SIG-M5 treated with dmso at 0.1 percent for 504 hours (cell line): ENCODE measurements at regions not wholly inside any gene's neighbourhood (a gene's known extent, or its start where the extent isn't known, plus 50 kb on each side); places are given as distances from the start of the nearest gene placed in this dataset.
"Not testable (repeated sequence)": the region's sequence is repeated elsewhere in the genome, so short reads cannot be mapped to it uniquely, and the experiment has no call there.

Experiments
- DNase-seq: peaks from one replicate; lab custom pipeline; 2025; ENCODE audit not compliant: unreplicated experiment; lab: John Stamatoyannopoulos, UW

DNA sequence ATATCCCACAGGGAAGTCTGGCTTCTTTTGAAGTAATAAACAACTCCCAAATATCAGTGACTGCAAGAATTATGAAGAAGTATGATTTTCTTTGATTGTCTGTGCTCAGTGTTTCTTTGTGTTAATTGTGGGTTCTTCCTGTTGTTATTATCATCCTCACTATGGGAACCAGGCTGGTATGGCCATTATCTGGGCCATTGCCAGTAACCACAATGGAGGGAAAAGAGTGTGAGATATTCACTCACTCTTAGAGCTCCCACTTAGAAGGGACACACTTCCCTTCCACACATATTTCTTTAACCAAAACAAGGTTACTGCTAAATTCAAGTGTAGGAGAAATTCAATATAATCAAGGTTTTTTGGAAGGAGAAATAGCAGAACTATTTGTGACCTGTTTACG lies 503.7 kb downstream of the SLC6A15 start:
- no peak for DNase-seq

DNA sequence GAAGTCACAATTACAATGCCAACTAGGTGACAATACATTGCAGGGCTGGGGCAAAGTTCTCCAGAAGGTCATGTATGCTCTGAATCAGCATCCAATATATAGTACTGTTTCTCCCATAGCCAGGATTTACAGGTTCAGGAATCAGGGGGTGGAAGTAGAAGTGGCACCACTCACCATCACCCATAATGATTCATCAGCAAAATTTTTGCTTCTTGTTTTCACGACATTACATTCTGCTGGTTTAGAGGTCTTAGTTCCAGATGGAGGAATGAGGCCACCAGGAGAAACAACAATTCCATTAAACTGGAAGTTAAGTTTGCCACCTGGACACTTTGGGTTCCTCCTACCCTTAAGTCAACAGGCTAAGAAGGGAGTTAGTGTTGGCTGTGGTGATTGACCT lies 505.9 kb downstream of the SLC6A15 start:
- DNase-seq, result not testable (repeated sequence)

DNA sequence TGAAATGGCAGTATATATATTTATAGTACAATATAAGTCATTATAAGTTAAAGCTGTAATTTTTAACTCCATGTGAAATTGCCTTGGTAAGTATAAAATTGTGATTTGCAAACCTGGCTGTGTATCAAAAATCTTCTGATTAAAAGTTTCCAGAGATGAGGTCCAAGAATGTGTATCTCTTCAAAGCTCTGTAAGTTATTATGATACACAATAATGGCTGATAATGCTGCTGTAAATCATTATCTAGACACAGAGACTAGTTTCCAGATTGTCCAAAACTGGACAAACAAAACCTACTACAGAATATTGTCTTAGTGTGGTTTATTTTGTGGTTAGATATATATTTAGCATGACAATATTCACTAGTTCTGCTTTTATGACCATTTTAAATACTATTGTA lies 514.8 kb downstream of the SLC6A15 start:
- no peak for DNase-seq

DNA sequence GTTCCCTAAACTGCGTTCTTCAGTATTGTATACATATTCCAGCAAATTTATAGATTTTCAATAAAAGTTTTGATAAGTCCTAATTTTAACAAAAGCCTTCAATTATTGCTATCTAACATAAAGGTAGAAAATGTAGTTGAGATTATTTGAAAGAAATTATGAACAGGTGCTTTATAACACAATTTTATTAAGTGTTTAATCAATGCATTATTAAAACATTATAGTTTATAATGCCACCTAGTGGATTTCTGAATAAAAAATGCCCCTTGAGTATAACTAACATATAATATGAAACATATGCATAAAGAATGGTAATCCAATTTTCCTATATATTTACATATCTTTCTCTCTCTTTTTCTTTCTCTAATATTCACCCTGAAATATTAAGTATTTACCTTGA lies 515.3 kb downstream of the SLC6A15 start:
- no peak for DNase-seq

GRCh38 chr12:84391176-84391575 lies 521.4 kb downstream of the SLC6A15 start:
- not testable (repeated sequence) for DNase-seq

DNA sequence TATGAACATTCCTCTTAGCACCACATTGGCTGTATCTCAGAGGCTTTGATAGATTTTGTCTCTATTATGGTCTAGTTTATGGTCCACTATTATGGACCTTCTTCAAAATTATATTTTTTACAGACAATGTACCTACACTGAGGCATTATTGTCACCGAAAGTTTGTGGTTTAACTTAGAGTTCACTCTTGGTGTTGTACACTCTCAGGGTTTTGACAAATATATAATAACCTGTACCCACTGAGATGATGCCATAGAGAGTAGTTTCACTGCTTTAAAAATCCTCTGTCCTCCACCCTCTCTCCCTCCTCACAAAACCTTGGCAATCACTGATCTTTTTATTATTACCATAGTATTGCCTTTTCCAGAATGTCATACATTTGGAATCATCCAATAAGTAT lies 528.2 kb downstream of the SLC6A15 start:
- DNase-seq, result no peak

GRCh38 chr12:84382486-84382885 lies 530.1 kb downstream of the SLC6A15 start:
- DNase-seq, result not testable (repeated sequence)

GRCh38 chr12:84376320-84376719 lies 536.3 kb downstream of the SLC6A15 start:
- no peak for DNase-seq

DNA sequence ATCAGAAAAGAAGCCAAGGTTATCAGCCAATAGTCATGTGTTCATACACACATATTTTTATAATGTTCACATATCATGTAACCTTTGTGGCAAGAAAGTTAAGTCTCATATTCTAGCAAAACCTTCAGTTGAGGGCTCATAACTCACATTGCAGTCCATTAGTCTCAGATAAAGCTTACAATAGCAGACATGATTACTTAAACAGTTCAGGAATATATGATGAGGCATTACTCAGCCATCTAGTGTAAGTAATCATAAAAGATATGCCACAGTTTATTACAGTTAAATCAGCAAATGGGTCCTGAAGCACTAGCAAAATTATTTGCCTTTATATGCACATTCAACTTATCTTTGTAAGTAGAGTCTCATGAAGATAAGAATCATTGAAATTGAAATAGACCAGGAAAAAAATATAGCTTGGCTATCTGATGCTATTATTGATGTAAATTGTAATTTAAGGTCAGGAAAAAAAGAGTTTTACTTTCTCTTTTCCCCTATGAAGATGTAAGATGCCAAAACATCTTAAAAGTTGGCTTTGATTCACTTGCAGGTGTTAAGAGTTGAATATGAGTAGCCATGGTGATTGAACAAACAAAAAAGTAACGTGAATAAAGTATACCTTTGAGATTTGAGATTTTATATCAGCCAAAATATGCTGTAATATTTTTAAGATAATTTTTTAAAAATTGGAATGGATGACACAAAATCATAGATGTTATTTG lies 537.0 kb downstream of the SLC6A15 start:
- DNase-seq, result no peak

DNA sequence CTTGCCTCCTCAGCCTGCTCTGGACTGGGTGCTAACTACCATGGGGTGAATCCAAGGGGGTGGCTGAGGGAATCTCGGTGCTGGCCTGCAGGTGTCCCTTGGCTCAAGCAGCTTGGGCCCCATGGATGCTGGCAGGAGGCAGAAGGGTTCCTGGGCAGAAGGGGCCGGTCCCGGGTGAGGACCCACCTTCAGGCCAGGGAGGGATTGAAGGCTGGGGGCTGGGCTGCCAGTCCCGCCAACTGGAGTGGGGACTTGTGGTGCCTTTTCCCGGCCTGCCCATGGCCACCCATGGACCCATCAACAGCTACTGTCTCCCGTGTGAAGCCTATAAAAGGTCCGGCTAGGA lies 550.1 kb downstream of the SLC6A15 start:
- no peak for DNase-seq

GRCh38 chr12:84361651-84362551 lies 550.7 kb downstream of the SLC6A15 start:
- no peak for DNase-seq

DNA sequence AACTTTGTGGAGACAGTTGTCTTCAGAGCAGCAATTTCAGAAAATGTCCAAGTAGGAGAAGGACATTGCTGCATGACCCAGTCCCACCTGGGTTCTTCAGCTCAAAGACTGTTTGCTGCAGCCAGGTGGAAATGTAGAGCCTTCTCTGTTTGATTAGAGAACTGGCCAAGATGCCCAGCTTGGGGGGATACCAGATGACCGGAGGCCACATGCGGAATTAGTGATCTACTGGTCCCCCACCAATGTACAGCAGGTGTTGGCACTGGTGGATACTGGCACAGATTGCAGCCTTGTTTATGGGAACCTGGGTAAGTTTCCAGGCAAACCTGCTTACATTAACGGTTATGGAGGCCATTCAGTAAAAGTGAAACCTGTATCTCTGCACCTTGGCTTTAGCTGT lies 555.3 kb downstream of the SLC6A15 start:
- DNase-seq, result no peak

DNA sequence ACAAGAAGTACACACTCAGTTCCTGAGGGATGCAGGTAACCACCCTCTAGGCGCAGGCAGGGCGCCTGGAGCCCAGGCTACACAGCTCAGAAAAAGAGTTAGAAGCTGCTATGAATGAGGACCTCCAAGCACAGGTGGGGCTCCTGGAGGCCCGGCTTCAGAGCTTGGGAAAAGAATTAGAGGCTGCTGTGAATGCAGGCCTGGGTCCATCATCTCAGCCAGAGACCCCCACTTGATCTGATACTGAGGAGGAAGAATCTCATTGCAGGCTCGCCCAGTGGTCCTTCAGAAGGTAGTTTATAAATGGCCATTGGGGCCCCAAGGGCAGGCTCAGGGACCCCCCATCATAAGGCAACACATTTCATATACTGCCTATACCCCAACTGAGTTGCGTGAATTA lies 556.4 kb downstream of the SLC6A15 start:
- DNase-seq, result no peak

DNA sequence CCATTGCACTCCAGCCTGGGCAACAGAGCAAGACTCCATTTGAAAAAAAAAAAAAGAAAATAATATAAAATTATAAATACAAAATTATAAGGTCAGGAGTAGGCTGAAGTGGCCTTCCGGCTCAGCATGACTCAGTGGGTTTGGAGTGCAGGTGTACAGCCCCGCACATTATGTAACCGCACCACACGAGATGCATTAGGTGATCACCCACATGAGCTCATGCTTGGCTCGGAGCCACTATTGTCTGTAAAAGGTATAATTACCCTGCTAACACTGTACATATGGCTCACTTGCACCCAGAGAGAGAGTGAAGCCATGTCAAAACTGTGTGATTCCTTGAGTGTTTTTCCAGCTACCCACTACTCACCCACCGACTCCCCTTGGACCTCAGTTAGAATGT lies 557.0 kb downstream of the SLC6A15 start:
- DNase-seq, result no peak

- no peak for DNase-seq
Observed at GRCh38 chr12:84348582-84348981, 564.0 kb downstream of the SLC6A15 start.

DNA sequence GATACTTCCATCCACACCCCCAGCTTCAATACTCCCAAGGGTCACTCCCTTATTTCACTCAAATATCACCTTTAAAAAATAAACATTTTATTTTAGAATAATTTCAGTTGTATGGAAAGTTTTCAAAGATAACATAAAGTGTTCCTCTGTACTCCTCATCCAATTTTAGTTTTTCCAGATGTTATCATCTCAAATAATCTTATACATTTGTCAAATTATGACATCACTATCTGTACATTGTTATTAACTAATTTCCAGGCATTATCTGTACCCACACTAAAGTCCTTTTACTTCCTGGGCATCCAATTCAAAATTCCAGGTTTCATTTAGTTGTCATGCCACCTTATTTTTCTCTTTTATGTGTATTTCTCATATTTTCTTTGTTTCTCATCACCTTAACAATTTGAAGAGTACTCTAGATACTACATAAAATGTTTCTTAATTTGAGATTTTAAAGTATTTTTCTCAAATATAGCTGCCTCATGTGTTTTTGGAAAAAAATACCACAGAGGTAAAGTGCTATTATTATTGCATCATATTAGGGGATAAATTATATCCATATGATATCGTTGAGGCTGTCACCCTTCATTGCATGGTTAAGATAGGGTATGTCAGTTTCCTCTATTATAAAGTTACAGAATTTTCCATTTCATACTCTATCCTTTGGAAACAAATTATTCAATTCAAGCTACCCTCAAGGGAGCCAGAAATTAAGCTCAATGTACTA lies 571.0 kb downstream of the SLC6A15 start:
- no peak for DNase-seq

GRCh38 chr12:84336231-84336630 lies 576.4 kb downstream of the SLC6A15 start:
- DNase-seq, result no peak

DNA sequence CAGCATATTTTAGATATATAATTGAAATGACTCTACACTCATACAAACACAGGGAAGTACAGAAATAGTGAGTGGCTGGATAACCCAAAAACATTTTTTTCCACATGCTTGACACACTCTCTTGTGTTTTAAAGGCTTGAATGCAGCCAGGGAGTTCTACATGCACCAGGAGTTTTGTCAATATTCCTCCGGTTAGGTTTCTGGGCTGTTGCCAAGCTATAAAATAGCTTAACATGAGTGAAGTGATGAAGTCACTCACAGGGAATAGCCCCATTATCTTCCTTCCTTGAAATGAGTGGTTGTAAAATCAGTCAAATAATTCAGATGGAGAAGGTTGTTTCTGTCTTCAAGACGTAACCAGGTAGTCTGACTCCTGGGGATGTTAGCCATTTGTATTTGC lies 582.7 kb downstream of the SLC6A15 start:
- no peak for DNase-seq

DNA sequence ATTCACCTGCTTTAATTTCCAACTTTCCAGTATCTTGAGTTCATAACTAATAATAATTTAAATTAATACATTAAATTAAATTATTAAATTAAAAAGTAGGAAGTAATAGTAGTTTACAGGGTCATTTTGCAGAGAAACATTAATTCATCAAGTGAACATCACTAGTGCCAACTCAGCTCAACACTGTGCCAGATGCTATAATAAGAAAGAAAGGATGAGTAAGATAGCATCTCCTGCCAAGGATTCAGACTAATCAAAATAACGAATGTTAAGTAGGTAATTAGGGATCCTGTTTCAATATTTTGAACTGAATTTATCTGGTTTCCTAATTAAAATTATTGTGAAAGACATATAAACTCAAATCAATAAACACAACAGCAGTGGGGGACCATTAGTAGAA lies 596.7 kb downstream of the SLC6A15 start:
- no peak for DNase-seq

- no peak for DNase-seq
Observed at GRCh38 chr12:84313323-84313675, 599.3 kb downstream of the SLC6A15 start.

DNA sequence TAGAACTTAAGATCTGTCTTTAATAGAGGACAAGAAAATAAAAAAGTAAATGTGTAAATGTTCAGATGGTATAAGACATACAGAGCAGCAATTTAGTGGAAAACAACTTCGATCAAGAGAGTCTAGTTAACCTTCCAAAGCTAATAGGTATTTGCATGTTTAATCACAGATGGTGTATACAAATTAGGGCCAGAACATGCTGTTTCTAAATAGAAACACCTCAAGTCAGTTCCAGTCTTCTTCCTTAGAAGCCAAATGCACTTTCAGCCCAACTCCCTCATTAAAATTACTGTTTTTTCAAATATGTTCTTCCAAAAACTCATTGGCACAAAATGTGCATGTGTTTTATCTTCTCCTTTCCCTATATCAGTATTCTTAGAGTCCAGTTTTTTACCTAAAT lies 604.4 kb downstream of the SLC6A15 start:
- DNase-seq, result no peak

DNA sequence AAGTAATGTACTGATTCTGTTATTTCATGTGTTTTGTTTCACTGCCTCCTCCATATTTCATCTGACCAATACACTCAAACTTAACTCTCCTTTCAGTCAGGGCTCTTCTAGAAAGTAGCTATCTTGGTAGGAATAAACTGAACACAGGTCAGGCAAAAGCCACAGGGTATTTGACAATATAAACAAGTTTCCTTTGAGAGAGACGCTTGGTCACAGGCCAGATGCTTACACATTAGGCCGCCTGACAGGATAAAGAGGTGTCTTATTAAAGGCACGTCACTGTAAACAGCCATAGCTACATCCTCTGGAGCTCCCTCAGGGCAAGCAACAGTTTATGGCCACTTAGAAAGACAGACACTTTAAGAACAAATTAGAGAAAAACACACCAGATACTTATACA lies 607.5 kb downstream of the SLC6A15 start:
- no peak for DNase-seq
